Endothelial cell of umbilical vein (primary cell): ENCODE measurements at regions not wholly inside any gene's neighbourhood (a gene's known extent, or its start where the extent isn't known, plus 50 kb on each side); places are given as distances from the start of the nearest gene placed in this dataset.

Source experiments
- CTCF ChIP-seq, 2 donors: IDR thresholded peaks; 1 replicate in 1 of 2; 2 replicates in 1 of 2; pipeline ENCODE4 v1.5.1; 2011; ENCODE audit warnings: low read length in 2 of 2, mild to moderate bottlenecking in 2 of 2, moderate library complexity in 2 of 2, control low read depth in 1 of 2, inconsistent platforms in 1 of 2, low read depth in 1 of 2; ENCODE audit not compliant: insufficient read depth in 1 of 2; ENCODE audit errors: extremely low read depth in 1 of 2
- EZH2 ChIP-seq: IDR thresholded peaks from 2 replicates; pipeline ENCODE4 v1.6.1; 2012; ENCODE audit warnings: borderline replicate concordance, low read depth, mild to moderate bottlenecking, moderate library complexity, low read length, inconsistent platforms; ENCODE audit not compliant: severe bottlenecking
- FOS ChIP-seq: IDR thresholded peaks from 2 replicates; pipeline ENCODE4 v1.6.1; 2011; ENCODE audit warnings: mild to moderate bottlenecking, low read length, moderate library complexity, borderline replicate concordance; ENCODE audit not compliant: insufficient read depth
- POLR2A ChIP-seq: IDR thresholded peaks from 2 replicates; pipeline ENCODE4 v1.6.1; 2012; ENCODE audit warnings: low read depth, mild to moderate bottlenecking, control low read depth, low read length
- POLR2AphosphoS5 ChIP-seq: IDR thresholded peaks from 2 replicates; pipeline ENCODE4 v1.6.1; 2012; ENCODE audit warnings: low read depth, mild to moderate bottlenecking, control low read depth, low read length, moderate library complexity; ENCODE audit not compliant: insufficient read depth
- TF ChIP-seq, protein P1 (sequence below): IDR thresholded peaks from 2 replicates; pipeline ENCODE4 v1.6.1; 2011; ENCODE audit not compliant: insufficient read depth, insufficient read length

- TF ChIP-seq POLR2AphosphoS5 (no peak), CTCF (IDR thresholded peaks at IDR 0.05; ENCODE audit: extremely low read depth in 1 of 2, insufficient read depth in 1 of 2, low read depth in 1 of 2, low read length in 2 of 2) (no peak), POLR2A (no peak), EZH2 (no peak), FOS (no peak)
- TF ChIP-seq, protein P1, sequence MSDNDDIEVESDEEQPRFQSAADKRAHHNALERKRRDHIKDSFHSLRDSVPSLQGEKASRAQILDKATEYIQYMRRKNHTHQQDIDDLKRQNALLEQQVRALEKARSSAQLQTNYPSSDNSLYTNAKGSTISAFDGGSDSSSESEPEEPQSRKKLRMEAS, result no peak
Observed at GRCh38 chr5:91302958-91303357, 80.2 kb downstream of the ARRDC3 start.
